GM21515 (cell line): ENCODE measurements at regions not wholly inside any gene's neighbourhood (a gene's known extent, or its start where the extent isn't known, plus 50 kb on each side); places are given as distances from the start of the nearest gene placed in this dataset.
A peak's percentile ranks its signal among the peaks of the same experiment; 100 is the strongest.

Source experiments
- ATAC-seq: cut with Tn5 transposase; IDR thresholded peaks from one replicate; pipeline ENCODE4 v1.9.1; 2021; ENCODE audit not compliant: unreplicated experiment

DNA sequence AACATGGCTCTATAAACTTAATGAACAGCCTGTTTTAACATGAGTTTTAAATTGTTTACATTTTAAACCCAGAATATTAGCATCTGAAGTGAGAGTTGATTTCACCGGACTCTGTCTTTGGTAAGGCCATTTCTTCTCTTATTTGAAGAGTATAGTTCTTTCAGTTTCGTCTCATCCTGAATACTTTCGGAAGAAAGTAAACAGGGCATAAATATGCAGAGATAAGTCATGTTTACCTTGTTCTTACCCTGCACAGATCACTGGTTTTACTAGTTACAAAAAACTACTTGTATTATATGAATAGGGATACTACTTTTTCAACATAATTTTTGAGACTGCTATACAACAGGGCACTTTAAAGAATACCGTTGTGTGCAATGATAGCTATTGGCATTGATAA is 656.3 kb upstream of the ZNF608 start:
- no peak for ATAC-seq

DNA sequence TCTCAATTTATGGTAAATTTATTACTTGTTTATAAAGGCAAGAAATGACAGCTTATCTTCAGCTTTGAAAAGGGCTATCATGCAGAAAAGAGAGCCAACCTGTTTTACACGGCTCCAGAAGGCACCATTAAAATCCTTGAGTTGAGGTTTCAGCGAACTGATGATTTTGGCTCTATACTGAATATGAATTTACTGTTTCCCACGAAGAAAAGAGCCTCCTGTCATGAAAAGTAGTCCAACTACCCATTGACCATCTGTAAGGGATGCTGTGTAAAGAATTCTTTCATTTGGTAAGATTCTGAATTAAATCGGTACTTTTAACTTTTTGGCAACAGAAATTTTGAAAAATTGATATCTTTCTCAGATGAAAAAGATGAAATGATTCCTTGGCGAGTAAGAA is 657.6 kb upstream of the ZNF608 start:
- no peak for ATAC-seq

DNA sequence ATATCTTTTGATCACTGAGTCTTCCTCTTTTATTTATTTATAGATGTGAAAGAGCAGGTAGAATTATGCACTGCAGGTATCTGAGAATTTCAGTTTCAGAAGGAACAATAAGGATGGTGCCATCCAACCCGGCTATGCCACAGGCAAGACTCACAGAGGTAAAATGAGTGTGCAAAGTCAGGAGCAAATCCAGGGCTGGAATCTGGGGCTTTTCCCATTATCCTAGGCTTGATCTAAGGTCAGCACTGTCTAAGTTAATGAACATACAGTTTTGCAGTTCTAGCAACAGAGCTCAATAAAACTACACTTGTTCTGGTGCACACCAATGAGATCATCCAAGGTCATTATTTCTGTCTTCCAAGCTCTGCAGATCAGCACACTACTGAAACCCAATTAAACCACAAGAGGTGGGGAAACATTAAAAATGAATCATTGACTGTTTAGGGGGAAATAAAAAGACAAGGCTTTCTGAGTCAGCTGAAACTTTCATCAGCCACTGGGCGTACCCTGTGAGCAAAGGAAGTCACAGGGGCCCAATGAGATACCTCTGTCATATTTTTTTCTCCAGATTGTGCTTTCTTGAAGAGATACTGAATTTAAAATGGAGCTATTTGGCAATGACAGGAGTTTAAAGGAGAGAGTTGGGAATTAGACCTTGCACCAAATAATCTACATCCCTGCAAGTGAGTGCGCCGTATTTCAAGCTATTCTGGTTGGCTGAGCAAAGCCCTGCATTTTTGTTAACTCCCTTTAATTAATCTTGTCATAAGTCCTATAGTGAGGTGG is 662.2 kb upstream of the ZNF608 start:
- peak; percentile 35 for ATAC-seq

DNA sequence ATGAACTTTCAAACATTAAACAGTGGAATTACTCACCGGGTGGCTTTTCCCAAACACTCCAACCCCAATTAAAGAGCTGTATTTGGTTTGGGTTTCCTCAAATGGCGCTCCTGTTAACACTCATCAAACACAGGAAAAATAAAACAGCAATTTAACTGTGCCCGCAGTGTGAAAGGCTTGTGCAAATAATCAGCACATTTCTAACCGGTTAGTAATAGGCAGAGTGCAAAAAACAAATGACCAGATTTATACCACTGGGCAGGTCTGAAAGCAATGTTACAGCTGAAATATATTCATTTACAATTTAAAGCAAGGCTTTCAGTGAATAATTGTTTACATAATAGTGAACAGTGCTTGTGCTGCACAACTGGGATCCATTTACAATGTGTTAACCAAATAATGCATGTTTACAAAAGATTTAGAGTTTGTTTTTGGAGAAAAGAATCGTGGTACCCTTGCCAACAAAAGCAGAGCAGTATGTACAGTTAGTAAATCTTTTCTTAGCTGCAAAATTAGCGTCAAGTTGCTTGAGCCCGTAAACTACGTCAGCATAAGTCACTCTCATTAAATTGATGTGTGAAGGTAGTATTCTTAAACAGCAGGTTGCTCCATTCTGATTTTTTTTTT is 662.9 kb upstream of the ZNF608 start:
- no peak for ATAC-seq

DNA sequence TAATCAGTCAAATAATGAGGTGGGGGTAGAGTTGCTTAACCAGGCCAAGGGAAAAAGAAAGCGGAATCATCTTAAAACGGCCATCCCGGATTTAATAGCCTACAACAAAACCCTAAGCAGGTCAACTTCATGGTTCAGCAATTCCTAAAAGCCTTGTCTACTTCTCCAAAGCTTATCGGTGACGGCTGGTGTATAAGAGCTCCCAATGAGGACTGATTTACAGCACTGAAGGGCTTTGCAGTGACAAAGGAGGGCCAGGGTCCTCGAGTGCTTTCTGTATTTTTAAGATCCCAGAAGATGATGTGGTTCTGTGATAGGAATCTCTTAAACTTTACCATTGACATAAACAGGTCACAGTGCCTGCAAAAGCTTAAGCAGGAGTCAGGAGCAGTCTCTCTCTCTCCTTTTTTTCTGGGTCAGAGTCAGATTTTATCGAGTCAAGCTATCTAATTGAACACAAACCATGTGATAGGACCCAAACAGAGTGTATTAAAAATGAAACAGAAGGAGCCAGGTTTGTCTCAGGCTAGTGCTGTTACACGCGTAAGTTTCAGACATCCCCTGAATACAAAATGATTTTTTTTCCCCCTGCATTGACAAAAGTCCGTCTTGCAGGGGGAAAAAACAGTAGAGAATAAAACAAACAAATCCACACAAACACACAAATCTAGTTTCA is 663.6 kb upstream of the ZNF608 start:
- no peak for ATAC-seq

DNA sequence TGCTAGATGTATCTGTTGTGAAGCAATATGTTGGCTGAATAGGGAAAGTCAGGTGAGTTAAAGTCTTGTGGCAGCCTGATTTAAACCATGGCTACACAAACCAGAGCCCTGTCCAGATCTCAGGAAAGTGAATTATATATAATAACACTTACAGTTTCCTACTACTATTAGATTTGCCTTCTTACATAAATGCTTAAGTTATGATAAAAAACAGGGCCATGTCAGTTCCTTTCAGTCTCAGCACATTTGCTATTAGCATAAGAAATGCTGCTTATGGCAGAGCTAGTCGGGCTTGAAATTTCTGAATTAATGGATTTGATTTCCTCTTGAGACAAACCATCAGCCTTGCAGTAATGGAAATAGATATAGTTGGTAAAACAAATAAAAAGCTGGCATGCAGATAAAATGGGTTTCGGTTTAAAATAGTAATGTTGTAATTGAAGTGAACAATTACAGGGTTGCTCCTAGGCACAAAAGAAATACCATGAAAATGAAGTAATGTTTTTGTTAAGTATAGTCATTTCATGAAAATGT is 664.2 kb upstream of the ZNF608 start:
- no peak for ATAC-seq

DNA sequence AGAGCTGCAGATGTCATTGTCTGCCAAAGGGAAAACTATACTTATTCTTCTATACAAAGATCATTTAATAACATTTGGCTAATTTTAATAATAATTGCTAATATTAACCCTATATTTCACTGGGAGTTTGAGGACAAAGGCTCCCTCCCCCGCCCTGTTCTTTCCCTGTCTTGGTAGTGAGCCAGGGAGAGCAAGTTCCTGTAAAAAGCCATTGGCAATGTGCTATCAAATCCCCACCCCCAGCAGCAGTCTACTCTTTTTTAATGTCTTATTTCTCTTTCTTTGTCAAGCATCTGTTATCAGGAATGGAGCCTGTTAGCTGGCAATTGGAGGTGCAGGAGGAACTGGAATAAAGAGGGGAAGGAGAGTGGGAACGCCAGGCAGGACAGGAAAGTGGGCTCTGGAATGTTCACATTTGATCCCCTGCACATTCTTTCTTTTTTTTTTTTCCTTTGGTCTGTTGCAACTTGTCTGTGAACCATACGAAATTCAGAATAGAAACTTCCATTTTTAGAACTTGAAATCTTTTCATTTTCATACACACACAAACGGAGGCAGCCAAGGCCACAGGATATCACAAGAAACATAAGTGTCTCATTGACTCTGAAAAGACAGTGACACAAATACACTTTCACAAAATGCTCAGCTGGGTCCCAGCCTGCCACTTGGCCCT is 664.8 kb upstream of the ZNF608 start:
- ATAC-seq: peak; percentile 70

DNA sequence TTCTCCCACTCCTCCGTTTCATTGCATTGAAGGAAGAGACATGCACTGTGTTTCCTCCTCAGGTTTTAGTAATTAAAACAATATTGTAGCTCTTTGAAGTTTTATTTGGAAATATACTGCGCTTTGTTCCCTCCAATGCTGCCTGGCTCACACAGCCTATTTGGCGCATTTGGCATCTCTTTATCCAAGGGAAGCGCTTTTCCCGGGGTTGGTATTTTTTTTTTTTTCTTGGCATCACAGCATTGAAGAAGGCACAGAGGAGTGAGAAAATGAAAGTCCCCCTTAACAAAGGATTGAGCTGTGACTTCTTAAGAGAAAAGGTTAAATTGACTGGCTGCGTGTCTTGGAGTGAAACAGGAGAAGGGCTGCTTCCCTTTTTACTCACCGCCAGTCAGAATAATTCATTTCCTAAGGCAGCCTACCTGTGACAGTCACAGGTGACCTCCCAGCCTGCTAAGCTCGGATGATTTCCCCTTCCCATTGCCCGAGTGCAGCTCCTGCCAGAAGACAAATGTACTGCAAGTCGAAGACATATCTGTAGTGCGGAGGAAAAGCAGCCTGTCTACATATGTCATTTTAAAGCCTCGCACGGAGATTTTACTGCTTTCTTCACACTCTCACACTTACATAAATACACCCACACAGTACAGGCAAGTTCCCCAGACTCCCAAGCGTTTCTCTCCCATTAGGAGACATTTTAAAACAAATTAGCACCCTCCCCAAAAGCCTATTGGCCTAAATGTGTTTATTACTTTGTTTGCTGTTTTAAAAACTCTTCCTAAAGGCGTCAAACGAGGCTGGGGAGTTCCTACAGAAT is 665.5 kb upstream of the ZNF608 start:
- ATAC-seq: peak; percentile 73

DNA sequence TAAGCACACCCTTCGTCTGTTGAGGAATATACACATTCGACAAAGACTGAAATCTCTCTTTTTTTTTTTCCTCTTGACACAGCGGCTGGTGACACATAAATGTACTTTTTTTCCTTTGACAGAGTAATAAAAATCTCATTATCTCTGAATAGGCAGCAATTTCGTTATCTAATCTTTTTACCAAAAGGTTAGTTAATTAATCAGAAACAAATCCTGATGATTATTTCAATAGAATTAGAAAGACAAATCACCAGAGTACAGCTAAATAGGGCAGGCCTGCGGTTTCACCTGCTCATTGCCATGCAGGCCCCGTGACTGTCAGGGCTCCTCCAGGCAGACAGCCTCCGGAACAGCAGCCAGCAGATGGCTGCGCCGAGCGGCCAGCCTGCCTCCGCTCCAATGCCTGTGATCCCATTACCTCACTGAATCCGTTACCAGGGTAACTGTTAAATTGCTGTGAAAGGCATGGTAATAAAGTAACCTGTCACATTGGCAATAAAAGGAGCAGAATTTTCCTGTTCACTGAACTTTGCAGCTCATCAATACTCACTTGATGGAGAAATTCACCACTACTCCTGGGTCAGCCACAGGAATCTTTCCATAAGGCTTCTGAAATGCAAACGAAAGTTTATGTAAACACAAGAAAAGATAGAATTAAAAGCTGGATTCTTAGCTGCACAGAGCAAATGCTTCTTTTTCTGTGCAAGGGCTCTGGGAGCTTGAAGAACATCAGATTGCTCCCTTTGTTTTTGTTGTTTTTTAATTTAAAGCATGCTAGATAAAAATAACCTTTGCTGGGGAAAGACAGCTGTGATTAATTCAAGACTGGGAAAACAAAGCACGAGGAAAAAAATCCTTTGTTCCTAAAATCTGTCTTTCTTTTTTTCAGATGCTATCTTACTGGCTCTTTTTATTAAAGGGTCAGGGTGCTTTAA is 666.4 kb upstream of the ZNF608 start:
- peak; percentile 30 for ATAC-seq

DNA sequence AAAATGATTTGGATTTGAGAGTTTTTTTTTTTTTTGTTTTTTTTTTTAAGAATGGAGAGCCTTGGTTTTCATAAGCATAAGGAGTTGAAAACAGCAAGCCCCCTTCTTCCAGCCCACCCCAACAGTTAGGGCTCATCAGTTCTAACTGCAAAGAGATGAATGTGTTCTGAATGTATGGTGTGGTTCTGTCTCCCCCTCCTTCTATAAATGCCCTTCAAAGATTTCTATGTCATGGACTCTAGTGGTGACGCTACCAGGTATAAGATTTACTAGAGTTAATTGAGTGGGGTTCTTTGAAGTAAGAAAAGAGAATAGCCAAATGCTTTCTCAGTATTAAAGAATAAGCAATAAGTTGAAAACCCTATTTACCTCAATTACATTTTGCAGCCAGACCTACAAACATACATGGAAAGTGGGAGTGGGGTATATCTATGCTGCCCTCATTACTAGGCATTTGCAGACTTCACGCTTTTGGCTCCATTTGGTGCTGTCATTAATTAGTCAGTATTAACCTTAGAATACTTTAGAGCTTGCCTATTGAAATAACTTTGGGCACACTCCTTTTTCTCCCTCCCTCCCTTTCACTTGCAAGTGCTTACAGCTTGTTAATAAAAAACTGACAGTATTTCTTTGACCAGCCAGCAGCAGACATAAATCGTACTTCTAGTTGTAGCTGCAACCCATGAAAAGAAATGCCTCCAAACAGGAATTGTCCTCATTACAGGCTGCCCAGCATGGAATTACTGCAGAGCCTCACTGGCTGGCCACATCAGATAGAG is 667.2 kb upstream of the ZNF608 start:
- ATAC-seq: no peak

DNA sequence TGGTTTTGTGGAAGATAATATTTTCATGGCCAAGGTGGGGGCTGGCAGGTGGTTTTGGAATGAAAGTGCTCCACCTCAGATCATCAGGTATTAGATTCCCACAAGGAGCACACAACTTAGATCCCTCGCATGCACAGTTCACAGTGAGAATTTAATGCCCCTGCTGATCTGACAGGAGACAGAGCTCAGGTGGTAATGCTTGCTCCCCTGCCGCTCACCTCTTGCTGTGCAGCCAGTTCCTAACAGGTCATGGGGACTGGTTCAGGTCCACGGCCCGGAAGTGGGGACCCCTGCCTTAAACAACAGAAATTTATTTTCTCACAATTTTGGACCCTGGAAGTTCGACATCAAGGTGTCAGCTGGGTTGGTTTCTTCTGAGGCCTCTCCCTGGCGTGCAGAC is 668.7 kb upstream of the ZNF608 start:
- ATAC-seq: no peak

DNA sequence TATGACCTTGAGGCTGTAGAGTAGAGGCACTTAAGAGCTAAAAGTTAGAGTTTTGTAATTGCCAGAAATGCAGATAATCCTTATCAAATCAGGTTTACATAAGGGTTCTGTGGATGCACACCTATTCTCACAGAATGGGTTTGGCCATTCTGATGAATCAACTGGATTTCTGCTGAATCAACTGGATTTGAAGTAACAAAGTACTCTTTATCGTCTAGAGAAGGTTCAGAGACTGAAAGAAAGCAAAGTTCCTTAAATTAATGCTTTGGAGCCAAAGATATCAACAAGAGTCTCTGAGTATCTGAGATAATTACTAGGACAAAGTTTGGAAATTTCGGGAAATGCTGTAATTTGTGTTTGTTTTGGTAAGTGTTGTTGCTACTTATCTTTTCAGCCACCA is 669.6 kb upstream of the ZNF608 start:
- no peak for ATAC-seq

DNA sequence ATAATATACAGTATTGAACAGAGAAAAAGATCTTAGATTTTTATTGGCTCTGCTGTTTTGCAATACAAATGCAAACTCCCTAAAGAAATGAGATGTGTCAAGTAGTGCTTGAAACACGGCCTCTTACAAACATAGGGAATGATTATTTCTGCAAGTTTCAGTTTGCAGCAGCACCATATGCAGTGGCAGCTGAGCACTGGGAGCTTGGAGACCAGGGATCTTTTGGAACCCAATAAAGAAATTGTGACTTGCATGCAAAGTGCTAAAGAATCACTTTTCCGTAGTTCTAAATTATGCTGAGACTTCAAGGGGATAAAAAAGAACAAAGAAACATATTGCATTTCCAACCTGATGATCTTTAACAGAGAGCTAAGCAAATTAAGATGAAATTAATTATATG is 674.6 kb upstream of the ZNF608 start:
- ATAC-seq: no peak

DNA sequence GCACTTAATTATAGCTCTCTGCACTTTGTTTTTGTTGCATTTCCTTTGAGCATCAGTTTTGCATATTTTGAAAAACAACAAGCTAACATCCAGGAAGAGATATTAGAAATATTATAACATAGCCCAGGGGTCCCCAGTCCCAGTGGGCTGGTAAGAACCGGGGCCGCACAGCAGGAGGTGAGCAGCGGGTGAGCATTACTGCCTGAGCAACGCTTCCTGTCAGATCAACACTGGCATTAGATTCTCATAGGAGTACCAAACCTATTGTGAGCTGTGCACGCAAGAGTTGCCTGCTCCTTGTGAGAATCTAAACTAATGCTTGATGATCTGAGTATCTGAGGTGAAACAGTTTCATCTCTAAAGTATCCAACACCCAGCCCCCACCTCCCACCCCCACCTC is 675.9 kb upstream of the ZNF608 start:
- ATAC-seq: no peak

DNA sequence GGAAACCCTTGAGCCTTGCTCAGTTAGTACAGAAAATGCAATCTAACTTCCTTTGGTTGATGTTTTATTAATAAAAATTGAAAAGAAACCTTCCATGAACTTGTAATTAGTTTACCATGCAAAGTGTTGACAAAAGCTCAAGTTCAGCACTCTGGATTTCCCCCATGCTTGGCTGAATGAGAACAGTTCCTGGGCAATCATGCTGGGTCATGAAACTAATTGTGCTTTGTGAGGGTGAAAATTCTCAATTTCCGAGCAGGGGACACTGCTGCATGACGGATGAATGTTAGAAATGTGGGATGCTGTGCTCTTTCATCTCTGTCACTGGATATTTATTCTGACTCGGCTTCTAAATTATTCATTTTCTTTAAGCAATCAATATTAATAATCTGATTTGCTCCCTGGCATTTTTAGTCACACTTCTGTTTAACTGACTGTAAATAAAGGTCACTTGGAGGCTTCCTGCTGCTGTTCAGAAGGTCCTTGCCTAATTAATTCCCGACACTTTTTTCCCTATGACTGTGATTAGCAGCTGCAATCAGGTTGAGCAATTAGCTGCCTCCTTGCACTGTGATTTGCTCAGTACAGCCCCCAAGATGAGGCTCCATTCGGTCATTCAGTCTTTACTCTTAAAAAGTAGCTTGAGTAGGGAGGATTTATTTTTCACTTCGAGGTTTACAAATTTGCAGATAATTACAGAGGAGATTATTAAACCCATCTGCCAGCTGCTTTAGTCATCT is 678.1 kb upstream of the ZNF608 start:
- no peak for ATAC-seq

DNA sequence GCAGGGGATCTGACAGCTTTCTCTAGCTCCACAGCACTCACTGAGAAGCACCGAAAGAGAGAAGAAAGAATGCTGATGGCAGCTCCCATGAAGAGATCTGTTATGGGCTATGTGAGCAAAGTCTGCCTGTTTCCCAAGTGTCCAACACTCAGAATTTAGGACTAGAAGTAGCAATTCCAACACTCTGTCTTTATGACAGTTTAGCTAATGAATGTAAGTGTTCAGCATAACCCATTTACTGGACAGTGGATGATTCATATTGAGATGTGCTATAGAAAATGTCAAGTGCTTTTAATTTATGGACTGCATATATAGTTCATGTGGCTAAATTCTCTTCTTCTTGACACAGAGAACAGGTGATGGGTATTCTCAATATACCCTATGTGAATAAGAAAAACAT is 683.1 kb upstream of the ZNF608 start:
- ATAC-seq: no peak

DNA sequence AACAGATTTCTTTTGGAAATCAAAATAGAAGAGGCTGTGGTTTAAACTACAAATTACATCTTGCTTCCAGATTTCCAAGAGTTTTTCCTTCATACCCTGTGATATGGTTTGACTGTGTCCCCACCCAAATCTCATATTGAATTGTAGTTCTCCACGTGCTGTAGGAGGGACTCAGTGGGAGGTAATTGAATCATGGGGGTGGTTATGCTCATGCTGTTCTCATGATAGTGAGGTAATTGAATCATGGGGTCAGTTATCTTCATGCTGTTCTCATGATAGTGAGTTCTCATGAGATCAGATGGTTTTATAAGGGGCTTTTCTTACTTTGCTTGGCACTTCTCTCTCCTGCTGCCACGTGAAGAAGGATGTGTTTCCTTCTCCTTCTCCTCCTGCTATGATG is 687.0 kb upstream of the ZNF608 start:
- ATAC-seq: no peak

DNA sequence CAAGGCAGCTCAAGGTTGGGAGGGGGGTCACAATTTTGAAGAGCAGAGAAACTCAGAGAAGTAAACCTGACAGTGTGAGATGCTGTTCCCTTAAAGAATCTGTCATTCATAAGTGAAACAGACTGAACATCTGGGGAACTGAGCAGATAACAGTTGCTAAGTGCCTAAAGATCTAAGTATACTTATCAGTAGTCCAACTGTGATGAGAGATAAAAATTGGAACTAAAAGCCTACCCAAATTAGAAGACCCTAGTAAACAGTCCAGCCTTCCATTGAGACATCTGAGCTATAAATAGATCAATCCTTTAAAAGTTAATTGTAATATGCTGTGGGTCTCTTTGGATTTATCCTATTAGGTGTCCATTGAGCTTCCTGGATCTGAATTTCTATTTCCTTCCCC is 692.8 kb upstream of the ZNF608 start:
- no peak for ATAC-seq
